MM.1S (cell line): ENCODE measurements at regions not wholly inside any gene's neighbourhood (a gene's known extent, or its start where the extent isn't known, plus 50 kb on each side); places are given as distances from the start of the nearest gene placed in this dataset.
"Not testable (repeated sequence)": the region's sequence is repeated elsewhere in the genome, so short reads cannot be mapped to it uniquely, and the experiment has no call there.

Experiments used
- DNase-seq: peaks from one replicate; pipeline ENCODE4 v3.0.0-alpha.2; 2015
- H2AFZ ChIP-seq: fragments of 300-600 bp; sonication (generic); 2 replicates; pipeline ENCODE4 v1.6.0; 2016; ENCODE audit warnings: antibody characterized with exemption, low read length
- H3F3A ChIP-seq: fragments of 300-600 bp; sonication (generic); 2 replicates; pipeline ENCODE4 v1.6.1; 2016; ENCODE audit warnings: mild to moderate bottlenecking, antibody characterized with exemption, low read length, moderate library complexity, mixed read lengths; ENCODE audit not compliant: insufficient read depth
- H3K27ac ChIP-seq: fragments of 300-600 bp; sonication (generic); 2 replicates; pipeline ENCODE4 v1.5.1; 2016; ENCODE audit warnings: mild to moderate bottlenecking, low read length
- H3K27me3 ChIP-seq: fragments of 300-600 bp; sonication (generic); replicated peaks from 2 replicates; pipeline ENCODE4 v1.6.0; 2016; ENCODE audit warnings: low read length; ENCODE audit not compliant: insufficient read depth
- H3K36me3 ChIP-seq: fragments of 300-600 bp; sonication (generic); replicated peaks from 2 replicates; pipeline ENCODE4 v1.6.1; 2016; ENCODE audit warnings: mild to moderate bottlenecking, low read length, mixed read lengths; ENCODE audit not compliant: insufficient read depth
- H3K4me1 ChIP-seq: fragments of 300-600 bp; sonication (generic); 2 replicates; pipeline ENCODE4 v1.6.1; 2016; ENCODE audit warnings: low read length, mixed read lengths
- H3K4me2 ChIP-seq: fragments of 300-600 bp; sonication (generic); 2 replicates; pipeline ENCODE4 v1.6.0; 2016; ENCODE audit warnings: low read depth, low read length
- H3K4me3 ChIP-seq: fragments of 300-600 bp; sonication (generic); 2 replicates; pipeline ENCODE4 v1.5.1; 2016; ENCODE audit warnings: low read length, mixed read lengths
- H3K79me2 ChIP-seq: fragments of 300-600 bp; sonication (generic); 2 replicates; pipeline ENCODE4 v1.6.1; 2016; ENCODE audit warnings: mixed run types, low read length, mixed read lengths
- H3K9ac ChIP-seq: fragments of 300-600 bp; sonication (generic); 2 replicates; pipeline ENCODE4 v1.6.1; 2016; ENCODE audit warnings: low read length, mixed read lengths
- H3K9me2 ChIP-seq: fragments of 300-600 bp; sonication (generic); replicated peaks from 2 replicates; pipeline ENCODE4 v1.6.1; 2016; ENCODE audit warnings: mild to moderate bottlenecking, low read length, mixed read lengths; ENCODE audit not compliant: insufficient read depth
- H3K9me3 ChIP-seq: fragments of 300-600 bp; sonication (generic); replicated peaks from 2 replicates; pipeline ENCODE4 v1.6.1; 2016; ENCODE audit warnings: mild to moderate bottlenecking, low read length, mixed read lengths; ENCODE audit not compliant: insufficient read depth
- H4K20me1 ChIP-seq: fragments of 300-600 bp; sonication (generic); 2 replicates; pipeline ENCODE4 v1.6.1; 2016; ENCODE audit warnings: mild to moderate bottlenecking, low read length, moderate library complexity, mixed read lengths; ENCODE audit not compliant: insufficient read depth
- EZH2 ChIP-seq: fragments of 300-600 bp; sonication (generic); optimal IDR thresholded peaks from 2 replicates; pipeline ENCODE3; 2017; ENCODE audit warnings: low read depth, mild to moderate bottlenecking, antibody characterized with exemption, low read length, mixed read lengths
- EZH2phosphoT487 ChIP-seq: fragments of 300-600 bp; sonication (generic); IDR thresholded peaks from 2 replicates; pipeline ENCODE4 v1.6.1; 2018; ENCODE audit warnings: antibody characterized with exemption, low read length
- TF ChIP-seq, protein P1 (sequence below): fragments of 300-600 bp; sonication (generic); IDR thresholded peaks from 2 replicates; pipeline ENCODE4 v1.5.1; 2016; ENCODE audit warnings: antibody characterized with exemption, low read length, mixed read lengths

- H3K27ac ChIP-seq, result no peak overlapping the region
- H3K79me2 ChIP-seq, result no peaks in the 10 kb centered on the region
- H4K20me1 ChIP-seq, result no peaks in the 10 kb centered on the region
- no peak overlapping the region for H3K9ac ChIP-seq
- no peak overlapping the region for H3K4me3 ChIP-seq
- H3K4me2 ChIP-seq, result no peak overlapping the region
- no peaks in the 10 kb centered on the region for H3K36me3 ChIP-seq
- H3F3A ChIP-seq, result no peaks in the 10 kb centered on the region
- no peaks in the 10 kb centered on the region for H3K9me2 ChIP-seq
- no peak overlapping the region for H2AFZ ChIP-seq
- no peaks in the 10 kb centered on the region for H3K9me3 ChIP-seq
- no peaks in the 10 kb centered on the region for H3K27me3 ChIP-seq
- no peaks in the 10 kb centered on the region for H3K4me1 ChIP-seq
- no peak for DNase-seq
- TF ChIP-seq EZH2 (no peak), EZH2phosphoT487 (no peak)
- TF ChIP-seq, protein P1, sequence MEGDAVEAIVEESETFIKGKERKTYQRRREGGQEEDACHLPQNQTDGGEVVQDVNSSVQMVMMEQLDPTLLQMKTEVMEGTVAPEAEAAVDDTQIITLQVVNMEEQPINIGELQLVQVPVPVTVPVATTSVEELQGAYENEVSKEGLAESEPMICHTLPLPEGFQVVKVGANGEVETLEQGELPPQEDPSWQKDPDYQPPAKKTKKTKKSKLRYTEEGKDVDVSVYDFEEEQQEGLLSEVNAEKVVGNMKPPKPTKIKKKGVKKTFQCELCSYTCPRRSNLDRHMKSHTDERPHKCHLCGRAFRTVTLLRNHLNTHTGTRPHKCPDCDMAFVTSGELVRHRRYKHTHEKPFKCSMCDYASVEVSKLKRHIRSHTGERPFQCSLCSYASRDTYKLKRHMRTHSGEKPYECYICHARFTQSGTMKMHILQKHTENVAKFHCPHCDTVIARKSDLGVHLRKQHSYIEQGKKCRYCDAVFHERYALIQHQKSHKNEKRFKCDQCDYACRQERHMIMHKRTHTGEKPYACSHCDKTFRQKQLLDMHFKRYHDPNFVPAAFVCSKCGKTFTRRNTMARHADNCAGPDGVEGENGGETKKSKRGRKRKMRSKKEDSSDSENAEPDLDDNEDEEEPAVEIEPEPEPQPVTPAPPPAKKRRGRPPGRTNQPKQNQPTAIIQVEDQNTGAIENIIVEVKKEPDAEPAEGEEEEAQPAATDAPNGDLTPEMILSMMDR, result no peak
These were observed 112.5 kb upstream of the EMCN start for GRCh38 chr4:100630341-100630740.

DNA sequence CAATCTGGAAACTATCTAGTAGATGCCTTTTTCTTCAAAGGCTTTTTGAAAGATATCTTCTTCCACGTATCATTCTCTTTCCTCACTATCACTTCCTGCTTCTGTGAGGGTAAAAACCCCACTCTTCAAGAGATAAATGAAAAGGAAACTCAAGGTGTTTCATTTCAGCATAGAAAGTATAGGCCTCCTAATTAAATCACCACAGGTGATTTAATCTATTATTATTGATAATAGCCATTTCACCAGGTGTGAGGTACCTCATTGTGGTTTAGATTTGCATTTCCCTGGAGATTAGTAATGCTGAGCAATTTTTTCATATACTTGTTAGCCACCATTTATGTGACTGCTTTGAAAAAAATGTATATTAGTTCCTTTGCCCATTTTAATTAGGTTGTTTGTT is 92.0 kb upstream of the EMCN start:
- Histone ChIP-seq H3K9ac (no peak overlapping the region), H3F3A (peaks cover 8% of the 10 kb centered on the region), H3K4me1 (peaks cover 12% of the 10 kb centered on the region), H3K9me2 (no peaks in the 10 kb centered on the region), H3K4me2 (peak overlapping the region; percentile 57), H3K27me3 (no peaks in the 10 kb centered on the region), H2AFZ (peak overlapping the region; percentile 4; the same call in 1 of the 2 replicates), H4K20me1 (no peaks in the 10 kb centered on the region), H3K4me3 (no peak overlapping the region), H3K27ac (peak overlapping the region; percentile 48; the same call in 1 of the 2 replicates), H3K79me2 (no peaks in the 10 kb centered on the region), H3K9me3 (no peaks in the 10 kb centered on the region), H3K36me3 (no peaks in the 10 kb centered on the region)
- TF ChIP-seq, protein P1, result no peak
- TF ChIP-seq EZH2 (no peak), EZH2phosphoT487 (no peak)
- DNase-seq, result peak; percentile 60

- DNase-seq, H3K9me3 ChIP-seq, H2AFZ ChIP-seq, H3K79me2 ChIP-seq, H3K36me3 ChIP-seq, H3K27me3 ChIP-seq, H3F3A ChIP-seq, H4K20me1 ChIP-seq, H3K4me3 ChIP-seq, H3K27ac ChIP-seq, H3K9ac ChIP-seq, H3K4me2 ChIP-seq, H3K9me2 ChIP-seq: not testable (repeated sequence)
- H3K4me1 ChIP-seq, result peaks cover 12% of the 10 kb centered on the region
These were observed 90.8 kb upstream of the EMCN start for GRCh38 chr4:100608651-100609050.

- Histone ChIP-seq H3K4me1 (peaks cover 3% of the 10 kb centered on the region), H3K9me2 (no peaks in the 10 kb centered on the region), H3K9me3 (no peaks in the 10 kb centered on the region), H3K36me3 (no peaks in the 10 kb centered on the region), H3K79me2 (no peaks in the 10 kb centered on the region), H3K27ac (no peak overlapping the region), H3K4me2 (no peak overlapping the region), H3K4me3 (no peak overlapping the region), H3K27me3 (no peaks in the 10 kb centered on the region), H3F3A (peaks cover 5% of the 10 kb centered on the region), H2AFZ (no peak overlapping the region), H3K9ac (no peak overlapping the region), H4K20me1 (no peaks in the 10 kb centered on the region)
- no peak for DNase-seq
- TF ChIP-seq EZH2phosphoT487, result no peak
- TF ChIP-seq EZH2, result no peak
- TF ChIP-seq, protein P1, result no peak
These were observed 87.3 kb upstream of the EMCN start for GRCh38 chr4:100605144-100605543.
